Liver (tissue), 8 donors: ENCODE measurements at regions not wholly inside any gene's neighbourhood (a gene's known extent, or its start where the extent isn't known, plus 50 kb on each side); places are given as distances from the start of the nearest gene placed in this dataset.
A peak's percentile ranks its signal among the peaks of the same experiment; 100 is the strongest.

Source experiments
- DNase-seq: peaks from one replicate; pipeline ENCODE4 v3.0.0-alpha.2; 2017; ENCODE audit warnings: low spot score
- H3K27ac ChIP-seq, 2 donors: one replicate each; pipeline ENCODE4 v1.7.0; 2013; ENCODE audit warnings: inconsistent platforms in 2 of 2, low read length in 2 of 2, control low read depth in 1 of 2, low read depth in 1 of 2, mild to moderate bottlenecking in 1 of 2
- H3K27me3 ChIP-seq, 4 donors: one replicate each; pipeline versions ENCODE4 v1.6.1 to v1.7.0; 2013; ENCODE audit warnings: low read length in 3 of 4, inconsistent platforms in 1 of 4, mild to moderate bottlenecking in 1 of 4, moderate library complexity in 1 of 4; ENCODE audit not compliant: control insufficient read depth in 4 of 4, insufficient read depth in 4 of 4
- H3K36me3 ChIP-seq, 4 donors: one replicate each; pipeline versions ENCODE4 v1.6.1 to v1.7.0; 2013; ENCODE audit warnings: low read length in 3 of 4, mild to moderate bottlenecking in 3 of 4, low read depth in 1 of 4, moderate library complexity in 1 of 4; ENCODE audit not compliant: control insufficient read depth in 4 of 4, insufficient read depth in 3 of 4
- H3K4me1 ChIP-seq, 4 donors: one replicate each; pipeline versions ENCODE4 v1.6.1 to v1.7.0; 2013; ENCODE audit warnings: low read length in 3 of 4, mild to moderate bottlenecking in 3 of 4, moderate library complexity in 1 of 4; ENCODE audit not compliant: control insufficient read depth in 4 of 4, insufficient read depth in 4 of 4
- H3K4me3 ChIP-seq, 3 donors: one replicate each; pipeline versions ENCODE4 v1.6.1 to v1.7.0; 2013; ENCODE audit warnings: low read length in 3 of 3, control low read depth in 1 of 3, low read depth in 1 of 3, mild to moderate bottlenecking in 1 of 3
- H3K9ac ChIP-seq, 2 donors: one replicate each; pipeline ENCODE4 v1.7.0; 2013; ENCODE audit warnings: low read length in 2 of 2, mild to moderate bottlenecking in 2 of 2, moderate library complexity in 2 of 2, control low read depth in 1 of 2, low read depth in 1 of 2
- H3K9me3 ChIP-seq, 4 donors: one replicate each; pipeline versions ENCODE4 v1.6.1 to v1.7.0; 2013; ENCODE audit warnings: low read length in 3 of 4; ENCODE audit not compliant: control insufficient read depth in 4 of 4
- EGR1 ChIP-seq, 2 donors: IDR thresholded peaks; 2 replicates each; pipeline ENCODE4 v1.6.1; 2016 to 2018; ENCODE audit warnings: antibody characterized with exemption in 2 of 2, low read depth in 2 of 2
- FOXA1 ChIP-seq: IDR thresholded peaks from 2 replicates; pipeline ENCODE4 v1.6.1; 2016; ENCODE audit warnings: antibody characterized with exemption
- FOXA2 ChIP-seq: IDR thresholded peaks from 2 replicates; pipeline ENCODE4 v1.6.1; 2016; ENCODE audit warnings: antibody characterized with exemption
- GABPA ChIP-seq, 2 donors: IDR thresholded peaks in 1 of 2; conservative IDR thresholded peaks in 1 of 2; 2 replicates each; pipeline ENCODE4 v1.6.1; 2016; ENCODE audit warnings: antibody characterized with exemption in 2 of 2, mild to moderate bottlenecking in 1 of 2, moderate library complexity in 1 of 2
- HNF4A ChIP-seq, 2 donors: conservative IDR thresholded peaks; 2 replicates each; pipeline ENCODE4 v1.6.1; 2016; ENCODE audit warnings: antibody characterized with exemption in 2 of 2, mild to moderate bottlenecking in 2 of 2
- JUND ChIP-seq, 2 donors: IDR thresholded peaks; 2 replicates each; pipeline ENCODE4 v1.6.1; 2016; ENCODE audit warnings: antibody characterized with exemption in 2 of 2
- NR2F2 ChIP-seq: IDR thresholded peaks from 2 replicates; pipeline ENCODE4 v1.6.1; 2016; ENCODE audit warnings: antibody characterized with exemption
- RAD21 ChIP-seq, 2 donors: IDR thresholded peaks; 2 replicates each; pipeline ENCODE4 v1.6.1; 2016; ENCODE audit warnings: antibody characterized with exemption in 2 of 2, mild to moderate bottlenecking in 2 of 2
- RXRA ChIP-seq, 2 donors: IDR thresholded peaks; 2 replicates each; pipeline ENCODE4 v1.6.1; 2017 to 2018; ENCODE audit warnings: antibody characterized with exemption in 2 of 2, mild to moderate bottlenecking in 1 of 2
- SP1 ChIP-seq: IDR thresholded peaks from 2 replicates; pipeline ENCODE4 v1.6.1; 2018; ENCODE audit warnings: antibody characterized with exemption, mild to moderate bottlenecking
- TAF1 ChIP-seq: conservative IDR thresholded peaks from 2 replicates; pipeline ENCODE4 v1.6.1; 2016; ENCODE audit warnings: antibody characterized with exemption, mild to moderate bottlenecking
- WGBS: extraction: QIAGEN DNeasy Blood & Tissue Kit; methylation state at CpG from one replicate; pipeline ENCODE4 v1.1.7; 2013; 5-methylcytosine and 5-hydroxymethylcytosine counted together
- TF ChIP-seq, protein P1 (sequence below): IDR thresholded peaks from 2 replicates; pipeline ENCODE4 v1.6.1; 2016; ENCODE audit warnings: antibody characterized with exemption
- TF ChIP-seq, protein P2 (sequence below): IDR thresholded peaks from 2 replicates; pipeline ENCODE4 v1.6.1; 2016; ENCODE audit warnings: antibody characterized with exemption
- TF ChIP-seq, protein P3 (sequence below): fragments of 150-350 bp; IDR thresholded peaks from 2 replicates; pipeline ENCODE4 v1.5.1; 2017; ENCODE audit warnings: improper control_type of control experiment, low read depth, low read length; ENCODE audit not compliant: missing input control
- TF ChIP-seq, protein P4 (sequence below): IDR thresholded peaks from 2 replicates; pipeline ENCODE4 v1.6.1; 2016; ENCODE audit warnings: antibody characterized with exemption
- donor health status: healthy.
- donor health status: healthy.
- donor health status: healthy.
- donor health status: healthy.
- donor health status: healthy.

DNA sequence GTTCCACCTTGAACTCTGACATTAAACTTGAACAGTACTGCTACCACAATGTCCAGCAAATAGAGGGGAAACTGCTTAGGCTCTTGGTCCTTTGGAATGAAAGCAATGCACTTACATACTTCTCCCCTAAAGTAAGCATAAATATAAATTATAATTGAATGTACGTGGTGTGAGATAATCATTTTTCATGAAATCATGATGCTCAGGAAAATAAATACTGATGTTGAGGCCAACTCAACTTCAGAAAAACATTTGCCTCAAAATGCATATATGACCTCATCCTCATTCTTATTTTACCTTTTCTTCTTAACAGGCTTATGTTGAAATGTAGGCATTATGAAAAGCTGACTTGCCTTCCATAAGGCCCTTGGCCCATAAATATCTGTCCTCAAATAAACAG lies 166.3 kb downstream of the KDR start:
- H3K27ac ChIP-seq, result no peak overlapping the region
- no peaks in the 10 kb centered on the region for H3K9me3 ChIP-seq
- H3K9ac ChIP-seq, result no peak overlapping the region
- no peaks in the 10 kb centered on the region for H3K36me3 ChIP-seq
- TF ChIP-seq TAF1 (no peak), EGR1 (IDR thresholded peaks at IDR 0.05; ENCODE audit: low read depth in 2 of 2) (no peak), SP1 (no peak), NR2F2 (no peak), HNF4A (conservative IDR thresholded peaks at IDR 0.05) (no peak), FOXA1 (no peak), GABPA (IDR thresholded peaks at IDR 0.05 in 1 of 2, conservative IDR thresholded peaks at IDR 0.05 in 1 of 2) (no peak), FOXA2 (no peak)
- TF ChIP-seq, protein P1, sequence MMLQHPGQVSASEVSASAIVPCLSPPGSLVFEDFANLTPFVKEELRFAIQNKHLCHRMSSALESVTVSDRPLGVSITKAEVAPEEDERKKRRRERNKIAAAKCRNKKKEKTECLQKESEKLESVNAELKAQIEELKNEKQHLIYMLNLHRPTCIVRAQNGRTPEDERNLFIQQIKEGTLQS, result no peak
- DNase-seq, result no peak
- WGBS, result 88% methylated on average over 1 of the region's 1 CpG
- H3K27me3 ChIP-seq, result no peaks in the 10 kb centered on the region
- no peaks in the 10 kb centered on the region for H3K4me1 ChIP-seq
- H3K4me3 ChIP-seq, result no peak overlapping the region

DNA sequence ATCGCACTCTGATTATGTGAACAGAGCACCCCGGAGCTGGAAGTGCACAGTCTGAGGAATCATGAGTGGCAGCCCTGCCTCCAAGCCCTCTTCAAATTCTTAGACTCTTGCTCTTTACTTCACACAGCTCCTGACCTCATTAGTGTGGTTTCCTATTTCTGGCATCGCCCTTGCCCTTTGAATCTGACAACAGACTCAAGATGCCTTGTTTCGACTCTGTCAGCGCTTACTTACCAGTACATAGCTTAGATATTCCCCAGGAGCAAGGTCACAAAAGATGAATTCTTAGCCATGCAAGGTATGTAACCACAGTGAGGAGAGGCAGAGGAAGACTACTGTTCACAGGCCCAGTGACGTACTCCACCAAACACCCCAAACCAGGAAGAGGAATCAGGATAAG lies 167.2 kb downstream of the KDR start:
- no peaks in the 10 kb centered on the region for H3K36me3 ChIP-seq
- no peak overlapping the region for H3K4me3 ChIP-seq
- H3K4me1 ChIP-seq, result no peaks in the 10 kb centered on the region
- TF ChIP-seq NR2F2 (no peak), JUND (IDR thresholded peaks at IDR 0.05) (no peak), EGR1 (IDR thresholded peaks at IDR 0.05; ENCODE audit: low read depth in 2 of 2) (no peak), TAF1 (no peak)
- TF ChIP-seq, protein P2, sequence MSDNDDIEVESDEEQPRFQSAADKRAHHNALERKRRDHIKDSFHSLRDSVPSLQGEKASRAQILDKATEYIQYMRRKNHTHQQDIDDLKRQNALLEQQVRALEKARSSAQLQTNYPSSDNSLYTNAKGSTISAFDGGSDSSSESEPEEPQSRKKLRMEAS, result no peak
- H3K9me3 ChIP-seq, result no peaks in the 10 kb centered on the region
- H3K9ac ChIP-seq, result no peak overlapping the region
- no peak for DNase-seq
- no peaks in the 10 kb centered on the region for H3K27me3 ChIP-seq
- H3K27ac ChIP-seq, result no peak overlapping the region
- 92% methylated on average over 6 of the region's 6 CpGs for WGBS

DNA sequence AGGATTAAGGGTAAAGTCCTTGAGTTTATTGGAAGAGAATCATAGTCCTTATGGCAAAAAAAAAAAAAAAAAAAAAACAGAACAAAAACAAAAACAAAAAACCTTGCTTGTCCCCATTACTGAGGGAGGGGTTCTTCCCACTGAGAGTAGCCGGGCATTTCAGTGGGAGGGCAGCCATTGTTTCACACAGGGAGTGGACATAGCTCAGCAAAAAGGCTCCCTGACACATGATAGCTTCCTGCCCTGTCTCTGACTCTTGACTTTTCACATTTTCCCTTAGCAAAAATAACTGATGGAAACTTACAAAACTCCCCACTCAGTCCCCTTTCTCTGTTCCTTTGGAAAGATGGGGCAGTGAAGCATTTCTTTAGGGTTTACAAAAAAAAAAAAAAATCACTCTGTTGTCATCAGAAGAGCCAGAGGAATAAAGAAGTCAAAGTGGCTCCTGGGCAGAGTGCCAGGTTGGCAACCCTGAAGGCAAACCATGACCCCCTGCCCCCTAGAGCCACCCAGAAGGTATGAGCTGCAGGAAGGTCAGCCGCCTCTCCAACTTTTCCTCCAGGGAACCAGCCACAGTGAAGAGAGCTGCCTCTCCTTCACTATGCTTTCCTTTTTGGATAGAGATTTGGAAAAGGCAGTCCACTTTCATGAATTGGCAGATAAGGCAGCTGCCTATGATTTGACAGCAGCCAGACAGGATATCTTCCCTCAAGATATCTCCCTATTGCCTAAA lies 170.6 kb downstream of the KDR start:
- no peaks in the 10 kb centered on the region for H3K4me1 ChIP-seq
- H3K27ac ChIP-seq, result no peak overlapping the region
- DNase-seq, result no peak
- no peaks in the 10 kb centered on the region for H3K36me3 ChIP-seq
- 71% methylated on average over 2 of the region's 2 CpGs for WGBS
- H3K9me3 ChIP-seq, result peaks cover 0 to 4% (median 0%) of the 10 kb centered on the region in 4 donors
- no peak for TF ChIP-seq GABPA (IDR thresholded peaks at IDR 0.05 in 1 of 2, conservative IDR thresholded peaks at IDR 0.05 in 1 of 2)
- TF ChIP-seq RAD21 (IDR thresholded peaks at IDR 0.05), result no peak
- TF ChIP-seq NR2F2, result peak; percentile 72
- H3K27me3 ChIP-seq, result no peaks in the 10 kb centered on the region
- no peak overlapping the region for H3K9ac ChIP-seq
- H3K4me3 ChIP-seq, result no peak overlapping the region

DNA sequence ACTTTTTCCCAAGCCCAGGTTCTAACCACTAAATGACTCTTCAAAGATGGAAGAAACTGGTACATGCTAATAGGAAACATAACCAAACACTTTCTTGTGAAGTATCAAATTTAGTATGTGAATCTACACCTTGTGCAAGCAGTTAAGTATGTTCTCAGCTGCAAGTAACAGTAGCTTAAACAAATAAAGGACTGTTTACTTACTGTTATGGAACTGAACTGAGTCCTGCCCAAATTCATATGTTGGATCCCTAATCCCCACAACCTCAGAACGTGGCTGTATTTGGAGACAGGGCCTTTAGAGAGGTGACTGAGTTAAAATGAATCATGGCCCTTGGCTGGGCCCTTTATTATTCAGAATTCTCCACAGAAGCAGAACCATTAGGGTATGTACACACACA lies 178.7 kb downstream of the KDR start:
- Histone ChIP-seq H3K4me1 (no peaks in the 10 kb centered on the region), H3K4me3 (no peak overlapping the region), H3K9me3 (peaks cover 0 to 3% (median under 1%) of the 10 kb centered on the region in 4 donors), H3K27me3 (no peaks in the 10 kb centered on the region), H3K9ac (no peak overlapping the region), H3K27ac (no peak overlapping the region), H3K36me3 (no peaks in the 10 kb centered on the region)
- 73% methylated on average over 1 of the region's 1 CpG for WGBS
- no peak for DNase-seq
- no peak for TF ChIP-seq NR2F2
- TF ChIP-seq RAD21 (IDR thresholded peaks at IDR 0.05), result no peak
- TF ChIP-seq RXRA (IDR thresholded peaks at IDR 0.05), result no peak
- TF ChIP-seq EGR1 (IDR thresholded peaks at IDR 0.05; ENCODE audit: low read depth in 2 of 2), result no peak
- TF ChIP-seq, protein P3, sequence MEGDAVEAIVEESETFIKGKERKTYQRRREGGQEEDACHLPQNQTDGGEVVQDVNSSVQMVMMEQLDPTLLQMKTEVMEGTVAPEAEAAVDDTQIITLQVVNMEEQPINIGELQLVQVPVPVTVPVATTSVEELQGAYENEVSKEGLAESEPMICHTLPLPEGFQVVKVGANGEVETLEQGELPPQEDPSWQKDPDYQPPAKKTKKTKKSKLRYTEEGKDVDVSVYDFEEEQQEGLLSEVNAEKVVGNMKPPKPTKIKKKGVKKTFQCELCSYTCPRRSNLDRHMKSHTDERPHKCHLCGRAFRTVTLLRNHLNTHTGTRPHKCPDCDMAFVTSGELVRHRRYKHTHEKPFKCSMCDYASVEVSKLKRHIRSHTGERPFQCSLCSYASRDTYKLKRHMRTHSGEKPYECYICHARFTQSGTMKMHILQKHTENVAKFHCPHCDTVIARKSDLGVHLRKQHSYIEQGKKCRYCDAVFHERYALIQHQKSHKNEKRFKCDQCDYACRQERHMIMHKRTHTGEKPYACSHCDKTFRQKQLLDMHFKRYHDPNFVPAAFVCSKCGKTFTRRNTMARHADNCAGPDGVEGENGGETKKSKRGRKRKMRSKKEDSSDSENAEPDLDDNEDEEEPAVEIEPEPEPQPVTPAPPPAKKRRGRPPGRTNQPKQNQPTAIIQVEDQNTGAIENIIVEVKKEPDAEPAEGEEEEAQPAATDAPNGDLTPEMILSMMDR, result no peak
- TF ChIP-seq, protein P1, result no peak
- TF ChIP-seq, protein P4, sequence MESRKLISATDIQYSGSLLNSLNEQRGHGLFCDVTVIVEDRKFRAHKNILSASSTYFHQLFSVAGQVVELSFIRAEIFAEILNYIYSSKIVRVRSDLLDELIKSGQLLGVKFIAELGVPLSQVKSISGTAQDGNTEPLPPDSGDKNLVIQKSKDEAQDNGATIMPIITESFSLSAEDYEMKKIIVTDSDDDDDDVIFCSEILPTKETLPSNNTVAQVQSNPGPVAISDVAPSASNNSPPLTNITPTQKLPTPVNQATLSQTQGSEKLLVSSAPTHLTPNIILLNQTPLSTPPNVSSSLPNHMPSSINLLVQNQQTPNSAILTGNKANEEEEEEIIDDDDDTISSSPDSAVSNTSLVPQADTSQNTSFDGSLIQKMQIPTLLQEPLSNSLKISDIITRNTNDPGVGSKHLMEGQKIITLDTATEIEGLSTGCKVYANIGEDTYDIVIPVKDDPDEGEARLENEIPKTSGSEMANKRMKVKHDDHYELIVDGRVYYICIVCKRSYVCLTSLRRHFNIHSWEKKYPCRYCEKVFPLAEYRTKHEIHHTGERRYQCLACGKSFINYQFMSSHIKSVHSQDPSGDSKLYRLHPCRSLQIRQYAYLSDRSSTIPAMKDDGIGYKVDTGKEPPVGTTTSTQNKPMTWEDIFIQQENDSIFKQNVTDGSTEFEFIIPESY, result no peak
- TF ChIP-seq, protein P2, result no peak
- TF ChIP-seq TAF1, result no peak
